ENCODE measurements at regions not wholly inside any gene's neighbourhood (a gene's known extent, or its start where the extent isn't known, plus 50 kb on each side); places are given as distances from the start of the nearest gene placed in this dataset.
"Not testable (repeated sequence)": the region's sequence is repeated elsewhere in the genome, so short reads cannot be mapped to it uniquely, and the experiment has no call there.

GRCh38 chr12:103021538-103022218, 64.2 kb downstream of the ASCL1 start:
- Mint-ChIP-seq H3K9me3 (ENCODE audit: low read depth) (no peaks in the 10 kb centered on the region), H3K4me3 (ENCODE audit: low read depth) (no peak overlapping the region), H3K27me3 (peaks cover 42% of the 10 kb centered on the region), H3K36me3 (ENCODE audit: insufficient read depth) (no peaks in the 10 kb centered on the region), H3K4me1 (ENCODE audit: low read depth) (no peaks in the 10 kb centered on the region), H3K27ac (no peak overlapping the region)
- no peak for TF ChIP-seq CTCF (IDR thresholded peaks at IDR 0.05; ENCODE audit: unreplicated experiment)
- DNase-seq (ENCODE audit: low spot score, unreplicated experiment) = no peak

GRCh38 chr12:103024650-103025049, 67.2 kb downstream of the ASCL1 start:
- H3K4me1 Mint-ChIP-seq (ENCODE audit: low read depth) = no peaks in the 10 kb centered on the region

GRCh38 chr12:103026643-103027042, 69.2 kb downstream of the ASCL1 start:
- not testable (repeated sequence) for DNase-seq (ENCODE audit: low spot score, unreplicated experiment); H3K4me3 Mint-ChIP-seq (ENCODE audit: low read depth); H3K9me3 Mint-ChIP-seq (ENCODE audit: low read depth); H3K27ac Mint-ChIP-seq; H3K36me3 Mint-ChIP-seq (ENCODE audit: insufficient read depth); H3K4me1 Mint-ChIP-seq (ENCODE audit: low read depth)
- H3K27me3 Mint-ChIP-seq = peaks cover 41% of the 10 kb centered on the region

More at GRCh38 chr12:103024650-103025049, 67.2 kb downstream of the ASCL1 start:
- Mint-ChIP-seq H3K27me3 (peaks cover 50% of the 10 kb centered on the region), H3K27ac (no peak overlapping the region), H3K4me3 (ENCODE audit: low read depth) (no peak overlapping the region), H3K9me3 (ENCODE audit: low read depth) (no peaks in the 10 kb centered on the region), H3K36me3 (ENCODE audit: insufficient read depth) (no peaks in the 10 kb centered on the region)
- DNase-seq (ENCODE audit: low spot score, unreplicated experiment) = no peak
- no peak for TF ChIP-seq CTCF (IDR thresholded peaks at IDR 0.05; ENCODE audit: unreplicated experiment)

- no peak for DNase-seq (ENCODE audit: low spot score, unreplicated experiment)
- H3K9me3 Mint-ChIP-seq (ENCODE audit: low read depth) = no peaks in the 10 kb centered on the region
- H3K4me3 Mint-ChIP-seq (ENCODE audit: low read depth) = no peak overlapping the region
- H3K27me3 Mint-ChIP-seq = peaks cover 31% of the 10 kb centered on the region
- TF ChIP-seq CTCF (IDR thresholded peaks at IDR 0.05; ENCODE audit: unreplicated experiment) = no peak
- H3K4me1 Mint-ChIP-seq (ENCODE audit: low read depth) = peaks cover 2% of the 10 kb centered on the region
- H3K36me3 Mint-ChIP-seq (ENCODE audit: insufficient read depth) = no peaks in the 10 kb centered on the region
- no peak overlapping the region for H3K27ac Mint-ChIP-seq
Measured at GRCh38 chr12:103028881-103029639, 71.6 kb downstream of the ASCL1 start.

GRCh38 chr12:103036581-103037214, 79.2 kb downstream of the ASCL1 start:
- no peak for DNase-seq (ENCODE audit: low spot score, unreplicated experiment)
- H3K4me3 Mint-ChIP-seq (ENCODE audit: low read depth) = no peak overlapping the region
- H3K9me3 Mint-ChIP-seq (ENCODE audit: low read depth) = peaks cover 11% of the 10 kb centered on the region
- H3K4me1 Mint-ChIP-seq (ENCODE audit: low read depth) = no peaks in the 10 kb centered on the region
- no peaks in the 10 kb centered on the region for H3K36me3 Mint-ChIP-seq (ENCODE audit: insufficient read depth)
- peaks cover 29% of the 10 kb centered on the region for H3K27me3 Mint-ChIP-seq
- H3K27ac Mint-ChIP-seq = no peak overlapping the region
- no peak for TF ChIP-seq CTCF (IDR thresholded peaks at IDR 0.05; ENCODE audit: unreplicated experiment)
